ENCODE measurements at regions not wholly inside any gene's neighbourhood (a gene's known extent, or its start where the extent isn't known, plus 50 kb on each side); places are given as distances from the start of the nearest gene placed in this dataset.

DNA sequence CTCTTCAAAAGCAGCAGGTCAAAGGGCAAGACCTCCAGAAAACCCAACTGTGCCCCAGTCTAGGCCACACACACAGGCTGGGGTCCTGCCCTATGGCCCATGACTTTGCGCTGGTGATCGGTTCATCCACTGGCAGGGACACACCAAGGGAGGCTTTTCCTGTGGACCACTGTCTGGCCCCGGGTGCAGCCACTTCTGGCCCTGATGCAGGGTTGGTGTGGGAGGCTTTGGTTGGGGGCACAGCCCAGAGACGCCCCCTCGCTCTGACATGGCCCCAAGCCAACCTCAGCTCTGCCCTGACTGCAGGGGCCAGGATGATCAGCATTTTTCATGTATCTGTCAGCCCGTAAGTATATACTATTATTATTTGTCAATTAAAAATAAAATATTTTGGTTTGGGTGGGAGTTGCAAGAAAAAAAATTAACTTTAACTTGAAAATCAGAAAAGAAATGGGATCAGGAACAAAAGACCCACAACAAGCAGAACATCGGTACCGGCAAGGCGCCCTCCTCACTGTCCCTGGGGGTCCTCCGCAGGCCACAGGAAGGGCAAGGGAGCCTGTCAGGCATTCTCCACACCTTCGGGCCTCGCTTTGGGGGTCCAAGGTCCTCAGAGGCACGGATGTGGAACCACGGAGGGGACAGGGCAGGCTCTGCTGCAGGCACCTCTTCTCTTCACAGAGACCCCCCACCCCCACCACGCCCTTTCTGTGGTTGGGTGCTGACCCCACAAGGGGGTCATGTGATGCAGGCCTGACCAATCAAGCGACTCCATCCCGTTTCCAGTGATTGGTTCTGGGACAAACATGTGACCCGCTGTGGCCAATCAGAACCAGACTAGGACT is 181.5 kb upstream of the SFSWAP start (continued):
- TF ChIP-seq, protein P1, sequence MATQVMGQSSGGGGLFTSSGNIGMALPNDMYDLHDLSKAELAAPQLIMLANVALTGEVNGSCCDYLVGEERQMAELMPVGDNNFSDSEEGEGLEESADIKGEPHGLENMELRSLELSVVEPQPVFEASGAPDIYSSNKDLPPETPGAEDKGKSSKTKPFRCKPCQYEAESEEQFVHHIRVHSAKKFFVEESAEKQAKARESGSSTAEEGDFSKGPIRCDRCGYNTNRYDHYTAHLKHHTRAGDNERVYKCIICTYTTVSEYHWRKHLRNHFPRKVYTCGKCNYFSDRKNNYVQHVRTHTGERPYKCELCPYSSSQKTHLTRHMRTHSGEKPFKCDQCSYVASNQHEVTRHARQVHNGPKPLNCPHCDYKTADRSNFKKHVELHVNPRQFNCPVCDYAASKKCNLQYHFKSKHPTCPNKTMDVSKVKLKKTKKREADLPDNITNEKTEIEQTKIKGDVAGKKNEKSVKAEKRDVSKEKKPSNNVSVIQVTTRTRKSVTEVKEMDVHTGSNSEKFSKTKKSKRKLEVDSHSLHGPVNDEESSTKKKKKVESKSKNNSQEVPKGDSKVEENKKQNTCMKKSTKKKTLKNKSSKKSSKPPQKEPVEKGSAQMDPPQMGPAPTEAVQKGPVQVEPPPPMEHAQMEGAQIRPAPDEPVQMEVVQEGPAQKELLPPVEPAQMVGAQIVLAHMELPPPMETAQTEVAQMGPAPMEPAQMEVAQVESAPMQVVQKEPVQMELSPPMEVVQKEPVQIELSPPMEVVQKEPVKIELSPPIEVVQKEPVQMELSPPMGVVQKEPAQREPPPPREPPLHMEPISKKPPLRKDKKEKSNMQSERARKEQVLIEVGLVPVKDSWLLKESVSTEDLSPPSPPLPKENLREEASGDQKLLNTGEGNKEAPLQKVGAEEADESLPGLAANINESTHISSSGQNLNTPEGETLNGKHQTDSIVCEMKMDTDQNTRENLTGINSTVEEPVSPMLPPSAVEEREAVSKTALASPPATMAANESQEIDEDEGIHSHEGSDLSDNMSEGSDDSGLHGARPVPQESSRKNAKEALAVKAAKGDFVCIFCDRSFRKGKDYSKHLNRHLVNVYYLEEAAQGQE (IDR thresholded peaks at IDR 0.05; ENCODE audit: borderline replicate concordance), result peak; percentile 67
- TF ChIP-seq, protein P1 (CRISPR knock-in tag; IDR thresholded peaks at IDR 0.05; ENCODE audit: low read depth), result no peak
- peak; percentile 96 for TF ChIP-seq USF1 (CRISPR knock-in tag; IDR thresholded peaks at IDR 0.05)
- no peak for TF ChIP-seq ETV6 (IDR thresholded peaks at IDR 0.05; ENCODE audit: borderline replicate concordance in 1 of 2, low read depth in 2 of 2, low read length in 1 of 2)
- no peak for TF ChIP-seq ETV6 (CRISPR knock-in tag; IDR thresholded peaks at IDR 0.05; ENCODE audit: borderline replicate concordance)
- peak; percentile 85 for TF ChIP-seq FOS (IDR thresholded peaks at IDR 0.05; ENCODE audit: extremely low read depth, insufficient read length)
- TF ChIP-seq NR2C1 (IDR thresholded peaks at IDR 0.05), result no peak
- TF ChIP-seq NR2C1 (tag; IDR thresholded peaks at IDR 0.05), result peak; percentile 52; the same call in 1 of the 2 replicates
- peak; percentile 12 for TF ChIP-seq RBM25 (IDR thresholded peaks at IDR 0.05; ENCODE audit: low read depth, low read length, severe bottlenecking)
- no peak for TF ChIP-seq ZEB2 (IDR thresholded peaks at IDR 0.05)
- TF ChIP-seq ELF4 (CRISPR knock-in tag; IDR thresholded peaks at IDR 0.05), result no peak
- TF ChIP-seq, protein P2, sequence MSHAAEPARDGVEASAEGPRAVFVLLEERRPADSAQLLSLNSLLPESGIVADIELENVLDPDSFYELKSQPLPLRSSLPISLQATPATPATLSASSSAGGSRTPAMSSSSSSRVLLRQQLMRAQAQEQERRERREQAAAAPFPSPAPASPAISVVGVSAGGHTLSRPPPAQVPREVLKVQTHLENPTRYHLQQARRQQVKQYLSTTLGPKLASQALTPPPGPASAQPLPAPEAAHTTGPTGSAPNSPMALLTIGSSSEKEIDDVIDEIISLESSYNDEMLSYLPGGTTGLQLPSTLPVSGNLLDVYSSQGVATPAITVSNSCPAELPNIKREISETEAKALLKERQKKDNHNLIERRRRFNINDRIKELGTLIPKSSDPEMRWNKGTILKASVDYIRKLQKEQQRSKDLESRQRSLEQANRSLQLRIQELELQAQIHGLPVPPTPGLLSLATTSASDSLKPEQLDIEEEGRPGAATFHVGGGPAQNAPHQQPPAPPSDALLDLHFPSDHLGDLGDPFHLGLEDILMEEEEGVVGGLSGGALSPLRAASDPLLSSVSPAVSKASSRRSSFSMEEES (CRISPR knock-in tag; IDR thresholded peaks at IDR 0.05), result peak; percentile 96
- TF ChIP-seq NUFIP1 (IDR thresholded peaks at IDR 0.05; ENCODE audit: partially characterized antibody), result no peak
- TF ChIP-seq XRCC4 (IDR thresholded peaks at IDR 0.05; ENCODE audit: extremely low read depth, insufficient read depth, insufficient read length), result no peak
- TF ChIP-seq NFYB (IDR thresholded peaks at IDR 0.05; ENCODE audit: extremely low read depth, insufficient read length), result peak; percentile 82
- TF ChIP-seq KLF1 (tag; IDR thresholded peaks at IDR 0.05), result peak; percentile 74; the same call in 1 of the 2 replicates
